ENCODE measurements at regions not wholly inside any gene's neighbourhood (a gene's known extent, or its start where the extent isn't known, plus 50 kb on each side); places are given as distances from the start of the nearest gene placed in this dataset.

DNA sequence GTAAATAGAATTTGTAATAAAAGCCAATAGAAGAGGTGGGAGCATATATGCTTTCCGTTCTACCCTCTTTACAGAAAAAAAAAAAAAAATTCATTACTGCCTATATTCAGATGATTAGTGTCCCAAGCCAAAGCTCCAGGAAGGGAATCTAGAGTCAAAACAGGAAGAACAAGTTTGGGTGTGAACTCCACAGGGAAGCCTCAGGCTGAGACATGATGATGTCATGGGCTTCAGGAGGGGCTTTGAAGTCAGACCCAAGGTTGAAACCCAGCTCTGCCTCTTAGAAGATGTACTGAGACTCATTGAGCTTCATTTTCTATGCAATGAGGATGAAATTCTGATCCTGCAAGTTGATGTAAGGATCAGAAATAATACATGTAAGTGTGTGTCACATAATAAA, 250.0 kb upstream of the ADGRL2 start:
- no peak overlapping the region for H3K4me3 Mint-ChIP-seq
- H3K27me3 Mint-ChIP-seq: no peaks in the 10 kb centered on the region
- ChIA-PET POLR2A (no interaction called here), CTCF (interaction anchor here (0.6 kb wide), 1 partner anchor 1245 kb away, joined by 4 read pairs; no protein-coding TSS in a partner anchor)
- peaks cover 6% of the 10 kb centered on the region for H3K4me1 Mint-ChIP-seq
- no peaks in the 10 kb centered on the region for H3K36me3 Mint-ChIP-seq (ENCODE audit: low read depth)
- H3K9me3 Mint-ChIP-seq: no peaks in the 10 kb centered on the region
- no peak for DNase-seq
- no peak overlapping the region for H3K27ac Mint-ChIP-seq

GRCh38 chr1:81549588-81550127, 251.1 kb upstream of the ADGRL2 start:
- H3K27me3 Mint-ChIP-seq: no peaks in the 10 kb centered on the region
- no peak overlapping the region for H3K27ac Mint-ChIP-seq
- no peaks in the 10 kb centered on the region for H3K9me3 Mint-ChIP-seq
- ChIA-PET POLR2A (no interaction called here), CTCF (no interaction called here)
- H3K4me3 Mint-ChIP-seq: no peak overlapping the region
- no peaks in the 10 kb centered on the region for H3K36me3 Mint-ChIP-seq (ENCODE audit: low read depth)
- DNase-seq: no peak
- H3K4me1 Mint-ChIP-seq: peaks cover 6% of the 10 kb centered on the region

DNA sequence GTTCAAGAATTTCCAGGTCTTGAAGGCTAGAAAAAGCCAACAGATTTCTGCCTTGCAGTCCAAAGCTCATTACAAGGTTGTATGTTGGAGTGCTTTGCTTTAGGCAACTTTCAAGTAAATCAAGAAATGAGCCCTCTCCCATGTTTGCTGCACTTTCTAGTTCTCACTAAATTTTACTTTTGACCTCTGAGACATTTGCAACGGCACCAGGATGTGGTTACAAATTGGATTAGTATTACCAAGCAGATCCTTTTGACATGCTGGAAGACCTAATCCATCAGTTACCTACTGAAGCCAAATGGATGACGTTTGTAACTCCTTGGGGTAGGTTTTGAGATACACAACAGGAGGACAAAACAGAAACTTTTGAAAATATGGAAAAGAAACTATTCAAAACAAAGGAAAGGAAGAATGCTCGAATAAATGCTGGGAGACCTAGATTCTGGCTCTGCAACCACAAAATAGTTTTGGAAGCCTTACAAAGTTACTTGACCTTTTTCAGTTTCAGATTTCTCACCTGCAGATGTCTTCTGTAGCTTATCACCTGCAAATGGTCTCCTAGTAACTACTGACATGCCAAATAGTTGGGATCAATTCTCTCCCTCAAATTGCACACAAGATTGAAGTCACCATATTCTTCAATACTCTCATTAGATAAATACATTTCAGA, 251.7 kb upstream of the ADGRL2 start:
- no peaks in the 10 kb centered on the region for H3K27me3 Mint-ChIP-seq
- no peaks in the 10 kb centered on the region for H3K36me3 Mint-ChIP-seq (ENCODE audit: low read depth)
- H3K27ac Mint-ChIP-seq: no peak overlapping the region
- ChIA-PET CTCF (no interaction called here), POLR2A (no interaction called here)
- H3K4me1 Mint-ChIP-seq: peaks cover 6% of the 10 kb centered on the region
- no peak overlapping the region for H3K4me3 Mint-ChIP-seq
- no peak for DNase-seq
- no peaks in the 10 kb centered on the region for H3K9me3 Mint-ChIP-seq

GRCh38 chr1:81547912-81548303, 252.8 kb upstream of the ADGRL2 start:
- Mint-ChIP-seq H3K27ac (no peak overlapping the region), H3K4me1 (peaks cover 6% of the 10 kb centered on the region), H3K9me3 (no peaks in the 10 kb centered on the region), H3K36me3 (ENCODE audit: low read depth) (no peaks in the 10 kb centered on the region), H3K4me3 (no peak overlapping the region), H3K27me3 (no peaks in the 10 kb centered on the region)
- POLR2A ChIA-PET: no interaction called here
- CTCF ChIA-PET: no interaction called here
- no peak for DNase-seq

GRCh38 chr1:81547261-81547911, 253.3 kb upstream of the ADGRL2 start:
- no peaks in the 10 kb centered on the region for H3K27me3 Mint-ChIP-seq
- H3K36me3 Mint-ChIP-seq (ENCODE audit: low read depth): no peaks in the 10 kb centered on the region
- no peak overlapping the region for H3K27ac Mint-ChIP-seq
- no peaks in the 10 kb centered on the region for H3K9me3 Mint-ChIP-seq
- ChIA-PET POLR2A (no interaction called here), CTCF (no interaction called here)
- DNase-seq: no peak
- H3K4me1 Mint-ChIP-seq: peaks cover 6% of the 10 kb centered on the region
- H3K4me3 Mint-ChIP-seq: no peak overlapping the region

GRCh38 chr1:81545734-81546133, 255.0 kb upstream of the ADGRL2 start:
- Mint-ChIP-seq H3K9me3 (no peaks in the 10 kb centered on the region), H3K27me3 (no peaks in the 10 kb centered on the region), H3K4me3 (no peak overlapping the region), H3K27ac (no peak overlapping the region), H3K36me3 (ENCODE audit: low read depth) (no peaks in the 10 kb centered on the region), H3K4me1 (peaks cover 6% of the 10 kb centered on the region)
- ChIA-PET CTCF (no interaction called here), POLR2A (no interaction called here)
- no peak for DNase-seq

DNA sequence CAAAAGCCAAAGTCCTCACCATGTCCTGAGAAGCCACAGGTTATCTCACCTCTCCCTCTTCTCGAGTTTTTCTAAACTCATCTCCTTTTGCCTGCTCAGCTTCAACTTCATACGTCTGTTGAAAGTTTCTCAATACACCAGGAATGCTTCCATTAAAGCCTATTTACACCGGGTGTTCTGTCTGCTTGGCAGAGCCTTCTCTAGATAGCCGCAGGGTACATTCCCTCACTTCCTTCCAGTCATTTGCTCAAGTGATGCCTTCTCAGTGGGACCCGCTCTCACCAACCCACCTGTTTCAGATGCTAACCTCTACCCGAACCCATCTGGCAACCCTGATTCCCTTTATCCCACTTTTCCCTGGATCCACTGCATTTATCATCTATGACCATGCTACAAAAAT, 257.0 kb upstream of the ADGRL2 start:
- H3K9me3 Mint-ChIP-seq: no peaks in the 10 kb centered on the region
- no peaks in the 10 kb centered on the region for H3K36me3 Mint-ChIP-seq (ENCODE audit: low read depth)
- no peak overlapping the region for H3K27ac Mint-ChIP-seq
- H3K27me3 Mint-ChIP-seq: no peaks in the 10 kb centered on the region
- DNase-seq: no peak
- POLR2A ChIA-PET: no interaction called here
- CTCF ChIA-PET: no interaction called here
- H3K4me1 Mint-ChIP-seq: peaks cover 2% of the 10 kb centered on the region
- no peak overlapping the region for H3K4me3 Mint-ChIP-seq

- Mint-ChIP-seq H3K9me3 (no peaks in the 10 kb centered on the region), H3K4me3 (no peak overlapping the region), H3K27ac (no peak overlapping the region), H3K36me3 (ENCODE audit: low read depth) (no peaks in the 10 kb centered on the region), H3K27me3 (no peaks in the 10 kb centered on the region), H3K4me1 (no peaks in the 10 kb centered on the region)
- CTCF ChIA-PET: interaction anchor here (0.6 kb wide), 1 partner anchor 1515 kb away, joined by 4 read pairs; no protein-coding TSS in a partner anchor
- POLR2A ChIA-PET: no interaction called here
- DNase-seq: no peak
These were observed 258.5 kb upstream of the ADGRL2 start for GRCh38 chr1:81542196-81542595.

GRCh38 chr1:81540216-81540615, 260.5 kb upstream of the ADGRL2 start:
- Mint-ChIP-seq H3K27ac (no peak overlapping the region), H3K4me1 (no peaks in the 10 kb centered on the region), H3K27me3 (no peaks in the 10 kb centered on the region), H3K4me3 (no peak overlapping the region), H3K9me3 (no peaks in the 10 kb centered on the region), H3K36me3 (ENCODE audit: low read depth) (no peaks in the 10 kb centered on the region)
- CTCF ChIA-PET: no interaction called here
- no peak for DNase-seq
- POLR2A ChIA-PET: no interaction called here

DNA sequence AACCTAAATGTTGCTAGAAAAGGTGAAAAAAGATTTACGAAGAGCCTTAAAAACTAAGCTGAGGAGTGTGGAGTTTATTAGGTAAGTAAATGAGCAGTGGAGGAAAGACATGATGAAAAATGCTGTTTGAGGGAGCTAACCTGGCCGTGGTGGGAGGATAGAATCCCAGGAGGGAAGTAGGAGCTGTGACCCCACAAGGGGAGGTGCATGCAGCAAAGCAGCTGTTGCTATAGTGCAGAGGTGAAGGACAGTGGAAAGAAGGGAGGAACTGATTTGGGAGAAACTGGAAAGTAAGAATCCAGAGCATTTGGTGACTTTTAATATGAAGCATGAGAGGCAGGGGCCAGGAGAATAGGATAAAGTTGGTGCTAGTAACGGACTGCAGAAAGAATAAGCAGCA, 271.7 kb upstream of the ADGRL2 start:
- POLR2A ChIA-PET: interaction anchor here (0.5 kb wide), 1 partner anchor 536 kb away, joined by 3 read pairs; no protein-coding TSS in a partner anchor
- Mint-ChIP-seq H3K27me3 (no peaks in the 10 kb centered on the region), H3K4me1 (no peaks in the 10 kb centered on the region), H3K36me3 (ENCODE audit: low read depth) (no peaks in the 10 kb centered on the region), H3K9me3 (no peaks in the 10 kb centered on the region), H3K4me3 (no peak overlapping the region), H3K27ac (no peak overlapping the region)
- no peak for DNase-seq
- CTCF ChIA-PET: no interaction called here

GRCh38 chr1:81525085-81525484, 275.6 kb upstream of the ADGRL2 start:
- H3K4me1 Mint-ChIP-seq: no peaks in the 10 kb centered on the region
- ChIA-PET CTCF (interaction anchor here (0.6 kb wide), 1 partner anchor 46 kb away, joined by 5 read pairs; no protein-coding TSS in a partner anchor), POLR2A (no interaction called here)
- no peaks in the 10 kb centered on the region for H3K9me3 Mint-ChIP-seq
- DNase-seq: no peak
- H3K36me3 Mint-ChIP-seq (ENCODE audit: low read depth): no peaks in the 10 kb centered on the region
- H3K27me3 Mint-ChIP-seq: no peaks in the 10 kb centered on the region
- no peak overlapping the region for H3K4me3 Mint-ChIP-seq
- no peak overlapping the region for H3K27ac Mint-ChIP-seq

DNA sequence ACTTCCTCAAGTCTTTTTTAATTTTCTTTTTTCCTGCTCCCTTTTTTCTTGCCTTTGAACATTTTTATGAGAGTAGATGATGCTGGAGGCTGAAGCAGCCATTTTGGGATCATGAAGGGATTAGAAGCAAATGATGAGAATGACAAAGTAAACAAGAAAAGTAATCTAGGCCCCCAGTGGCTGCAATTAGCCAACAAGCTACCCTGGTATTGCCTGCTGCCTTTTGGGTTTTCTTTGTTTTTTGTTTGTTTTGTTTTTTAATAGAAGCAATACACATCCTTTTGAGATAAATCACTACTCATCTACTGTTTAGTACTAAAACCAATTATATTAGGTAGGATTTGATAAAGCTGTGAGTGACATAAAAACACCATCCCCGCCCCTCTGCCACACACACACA, 280.7 kb upstream of the ADGRL2 start:
- H3K4me3 Mint-ChIP-seq: no peak overlapping the region
- no peak for DNase-seq
- no peaks in the 10 kb centered on the region for H3K4me1 Mint-ChIP-seq
- no peaks in the 10 kb centered on the region for H3K36me3 Mint-ChIP-seq (ENCODE audit: low read depth)
- H3K27me3 Mint-ChIP-seq: no peaks in the 10 kb centered on the region
- no peaks in the 10 kb centered on the region for H3K9me3 Mint-ChIP-seq
- no peak overlapping the region for H3K27ac Mint-ChIP-seq
- CTCF ChIA-PET: no interaction called here
- POLR2A ChIA-PET: no interaction called here

DNA sequence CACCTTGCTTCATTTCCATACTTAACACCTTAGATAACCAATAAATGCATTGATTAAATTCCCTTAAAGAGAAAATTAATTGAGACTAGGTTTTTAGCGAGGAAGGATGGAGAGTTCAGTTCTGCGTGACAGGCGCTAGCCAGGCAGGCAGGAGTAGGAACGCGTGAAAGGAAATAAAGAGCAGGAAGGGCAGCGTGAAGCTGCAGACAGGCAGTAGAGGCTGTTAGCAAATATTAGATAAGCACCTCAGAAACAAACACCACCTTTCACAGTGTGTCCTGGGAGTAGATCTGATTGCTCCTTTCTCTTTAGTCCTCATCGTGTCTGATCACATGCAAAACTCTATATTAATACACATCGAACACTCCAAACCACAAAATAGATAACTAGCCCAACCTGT, 282.7 kb upstream of the ADGRL2 start:
- no peaks in the 10 kb centered on the region for H3K27me3 Mint-ChIP-seq
- H3K4me3 Mint-ChIP-seq: no peak overlapping the region
- H3K9me3 Mint-ChIP-seq: no peaks in the 10 kb centered on the region
- CTCF ChIA-PET: no interaction called here
- no peaks in the 10 kb centered on the region for H3K4me1 Mint-ChIP-seq
- POLR2A ChIA-PET: no interaction called here
- no peak for DNase-seq
- H3K36me3 Mint-ChIP-seq (ENCODE audit: low read depth): no peaks in the 10 kb centered on the region
- H3K27ac Mint-ChIP-seq: no peak overlapping the region
